ENCODE measurements at regions not wholly inside any gene's neighbourhood (a gene's known extent, or its start where the extent isn't known, plus 50 kb on each side); places are given as distances from the start of the nearest gene placed in this dataset.

DNA sequence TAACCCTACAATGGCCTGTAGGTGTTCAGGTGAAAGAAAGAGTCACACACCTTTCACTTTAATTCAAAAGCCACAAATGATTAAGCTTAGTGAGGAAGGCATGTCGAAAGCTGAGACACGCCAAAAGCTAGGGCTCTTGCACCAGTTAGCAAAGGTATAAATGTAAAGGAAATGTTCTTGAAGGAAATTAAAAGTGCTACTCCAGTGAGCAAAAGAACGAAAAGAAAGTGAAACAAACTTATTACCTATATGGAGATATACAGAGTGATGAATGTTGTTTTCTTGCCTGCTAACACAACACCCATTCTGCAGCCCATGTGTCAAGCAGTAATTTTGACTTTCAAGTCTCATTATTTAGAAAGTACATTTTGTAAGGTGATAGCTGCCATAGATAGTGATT, 254.2 kb upstream of the SLC24A2 start:
- no peak overlapping the region for H2BK120ac ChIP-seq (replicated peaks; ENCODE audit: low read depth, low read length)
- H4K5ac ChIP-seq (ENCODE audit: insufficient read length, low read depth, low read length), result no peak overlapping the region
- ChIA-PET POLR2A (ENCODE audit: partially characterized antibody) (no interaction called here), CTCF (ENCODE audit: partially characterized antibody) (interaction anchor here (0.5 kb wide), 1 partner anchor 382 kb away, joined by 4 read pairs; no protein-coding TSS in a partner anchor)
- no peak overlapping the region for H2BK20ac ChIP-seq (ENCODE audit: low read length)
- no peak overlapping the region for H3K14ac ChIP-seq (ENCODE audit: insufficient read length)
- no peak overlapping the region for H2BK5ac ChIP-seq (ENCODE audit: low read depth, low read length)
- no peak overlapping the region for H3K23ac ChIP-seq (ENCODE audit: insufficient read length)
- 81% methylated on average over 3 of the region's 3 CpGs; no CpG with 5 or more reads in 1 of the 2 experiments for WGBS, 2 experiments (ENCODE audit: extremely low coverage in 1 of 2, insufficient coverage in 1 of 2, insufficient read length in 1 of 2, insufficient replicate concordance in 2 of 2, low coverage in 1 of 2, low lambda C conversion rate in 2 of 2, missing lambda C conversion rate in 1 of 2)
- H3K4me3 ChIP-seq (ENCODE audit: extremely low read depth in 1 of 4, insufficient read depth in 2 of 4, low read depth in 3 of 4, low read length in 4 of 4), result no peak overlapping the region
- H3K4me1 ChIP-seq (replicated peaks in 1 of 4; ENCODE audit: control insufficient read depth in 3 of 4, insufficient read depth in 4 of 4, low read length in 3 of 4), result peaks cover 0 to 2% (median 0%) of the 10 kb centered on the region in 4 experiments; a peak in 1 of 7 replicates
- no peaks in the 10 kb centered on the region for H3K79me1 ChIP-seq (ENCODE audit: low read depth, low read length)
- FAIRE-seq (no peak), DNase-seq (ENCODE audit: low read depth in 1 of 2, low spot score in 2 of 2) (no peak)
- H3K79me2 ChIP-seq (ENCODE audit: control insufficient read depth in 1 of 2, insufficient read depth in 2 of 2, low read length in 2 of 2), result no peaks in the 10 kb centered on the region
- H3K27me3 ChIP-seq (replicated peaks in 1 of 4; ENCODE audit: control insufficient read depth in 3 of 4, extremely low read depth in 1 of 4, insufficient read depth in 3 of 4, low read length in 3 of 4), result no peaks in the 10 kb centered on the region
- H4K91ac ChIP-seq (replicated peaks; ENCODE audit: insufficient read length, low read length), result no peak overlapping the region
- no peaks in the 10 kb centered on the region for H4K20me1 ChIP-seq (replicated peaks in 1 of 2; ENCODE audit: control insufficient read depth in 1 of 2, insufficient read depth in 2 of 2, low read length in 2 of 2)
- no peak overlapping the region for H2BK12ac ChIP-seq (ENCODE audit: low read depth, low read length)
- H3K36me3 ChIP-seq (ENCODE audit: control insufficient read depth in 2 of 4, insufficient read depth in 4 of 4, low read length in 3 of 4), result no peaks in the 10 kb centered on the region
- no peak overlapping the region for H3K4ac ChIP-seq (replicated peaks; ENCODE audit: insufficient read length, low read depth, low read length)
- no peak overlapping the region for H3K27ac ChIP-seq (ENCODE audit: low read depth, low read length)
- H2BK15ac ChIP-seq (ENCODE audit: low read length), result no peak overlapping the region
- H4K8ac ChIP-seq (ENCODE audit: extremely low read depth, insufficient read depth, low read length), result no peak overlapping the region
- no peak overlapping the region for H3K18ac ChIP-seq (ENCODE audit: extremely low read depth, low read length)
- no peak overlapping the region for H2AK5ac ChIP-seq (ENCODE audit: low read depth, low read length)
- H3K9ac ChIP-seq (replicated peaks in 1 of 4; ENCODE audit: extremely low read depth in 1 of 4, low read depth in 3 of 4, low read length in 3 of 4), result no peak overlapping the region
- H3K4me2 ChIP-seq (ENCODE audit: insufficient read depth in 1 of 2, low read depth in 2 of 2, low read length in 2 of 2), result no peak overlapping the region
- H3K23me2 ChIP-seq (ENCODE audit: low read depth, low read length), result no peaks in the 10 kb centered on the region
- H3K9me3 ChIP-seq (ENCODE audit: insufficient read depth in 2 of 2, low read depth in 1 of 2, low read length in 1 of 2), result no peaks in the 10 kb centered on the region
- no peak overlapping the region for H3K56ac ChIP-seq (replicated peaks; ENCODE audit: insufficient read length, low read depth, low read length)
- no peak overlapping the region for H2AFZ ChIP-seq (ENCODE audit: low read length)
- TF ChIP-seq, protein P1, sequence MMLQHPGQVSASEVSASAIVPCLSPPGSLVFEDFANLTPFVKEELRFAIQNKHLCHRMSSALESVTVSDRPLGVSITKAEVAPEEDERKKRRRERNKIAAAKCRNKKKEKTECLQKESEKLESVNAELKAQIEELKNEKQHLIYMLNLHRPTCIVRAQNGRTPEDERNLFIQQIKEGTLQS (IDR thresholded peaks at IDR 0.05; ENCODE audit: insufficient read depth, low read depth, low read length), result no peak
- TF ChIP-seq RNF2 (IDR thresholded peaks at IDR 0.05; ENCODE audit: borderline replicate concordance, low read depth, low read length, missing control alignments, poor library complexity, severe bottlenecking) (no peak), TEAD4 (IDR thresholded peaks at IDR 0.05; ENCODE audit: low read depth, low read length) (no peak), SRF (IDR thresholded peaks at IDR 0.05; ENCODE audit: low read depth, low read length) (no peak), KDM4A (IDR thresholded peaks at IDR 0.05; ENCODE audit: low read depth, low read length, severe bottlenecking) (no peak), BCL11A (IDR thresholded peaks at IDR 0.05; ENCODE audit: low read depth in 2 of 2, low read length in 2 of 2) (no peak), CBX5 (IDR thresholded peaks at IDR 0.05; ENCODE audit: low read depth, low read length) (no peak), SIRT6 (IDR thresholded peaks at IDR 0.05; ENCODE audit: low read length) (no peak), BACH1 (IDR thresholded peaks at IDR 0.05; ENCODE audit: low read length) (no peak), ZNF274 (IDR thresholded peaks at IDR 0.05; ENCODE audit: borderline replicate concordance, extremely low read depth, low read length) (no peak), HDAC6 (IDR thresholded peaks at IDR 0.05; ENCODE audit: low read depth, low read length) (no peak)
- TF ChIP-seq, protein P2, sequence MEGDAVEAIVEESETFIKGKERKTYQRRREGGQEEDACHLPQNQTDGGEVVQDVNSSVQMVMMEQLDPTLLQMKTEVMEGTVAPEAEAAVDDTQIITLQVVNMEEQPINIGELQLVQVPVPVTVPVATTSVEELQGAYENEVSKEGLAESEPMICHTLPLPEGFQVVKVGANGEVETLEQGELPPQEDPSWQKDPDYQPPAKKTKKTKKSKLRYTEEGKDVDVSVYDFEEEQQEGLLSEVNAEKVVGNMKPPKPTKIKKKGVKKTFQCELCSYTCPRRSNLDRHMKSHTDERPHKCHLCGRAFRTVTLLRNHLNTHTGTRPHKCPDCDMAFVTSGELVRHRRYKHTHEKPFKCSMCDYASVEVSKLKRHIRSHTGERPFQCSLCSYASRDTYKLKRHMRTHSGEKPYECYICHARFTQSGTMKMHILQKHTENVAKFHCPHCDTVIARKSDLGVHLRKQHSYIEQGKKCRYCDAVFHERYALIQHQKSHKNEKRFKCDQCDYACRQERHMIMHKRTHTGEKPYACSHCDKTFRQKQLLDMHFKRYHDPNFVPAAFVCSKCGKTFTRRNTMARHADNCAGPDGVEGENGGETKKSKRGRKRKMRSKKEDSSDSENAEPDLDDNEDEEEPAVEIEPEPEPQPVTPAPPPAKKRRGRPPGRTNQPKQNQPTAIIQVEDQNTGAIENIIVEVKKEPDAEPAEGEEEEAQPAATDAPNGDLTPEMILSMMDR (IDR thresholded peaks at IDR 0.05; ENCODE audit: control extremely low read depth in 1 of 3, insufficient read depth in 1 of 3, low read depth in 1 of 3, low read length in 3 of 3), result no peak

Data from H1 (cell line).